CD4-positive, alpha-beta memory T cell (primary cell): ENCODE measurements at regions not wholly inside any gene's neighbourhood (a gene's known extent, or its start where the extent isn't known, plus 50 kb on each side); places are given as distances from the start of the nearest gene placed in this dataset.

Experiments used
- CTCF ChIA-PET: fragments of 350-600 bp; sonication (Branson Sonifier 250); formaldehyde crosslinking; loops from one replicate; lab custom pipeline; 2021; ENCODE audit warnings: inconsistent platforms; ENCODE audit not compliant: partially characterized antibody; lab: Charles Lee
- POLR2A ChIA-PET: fragments of 350-600 bp; sonication (Branson Sonifier 250); formaldehyde crosslinking; loops from one replicate; lab custom pipeline; 2021; ENCODE audit not compliant: partially characterized antibody; lab: Charles Lee
- DNase-seq, 5 donors: peaks; one replicate each; pipeline versions ENCODE4 v3.0.0 to v3.0.0-alpha.2; 2020 to 2022; ENCODE audit warnings: mixed read lengths in 1 of 5
- H3K27ac ChIP-seq: one replicate; pipeline ENCODE4 v1.7.0; 2013; ENCODE audit warnings: low read depth, low read length
- H3K27me3 ChIP-seq: 2 replicates; pipeline ENCODE4 v1.7.0; 2013; ENCODE audit warnings: mild to moderate bottlenecking, low read length, moderate library complexity; ENCODE audit not compliant: insufficient read depth
- H3K36me3 ChIP-seq: 2 replicates; pipeline ENCODE4 v1.7.0; 2013; ENCODE audit warnings: mild to moderate bottlenecking, low read length, moderate library complexity; ENCODE audit not compliant: insufficient read depth
- H3K4me1 ChIP-seq: 2 replicates; pipeline ENCODE4 v1.7.0; 2013; ENCODE audit warnings: mild to moderate bottlenecking, low read length, moderate library complexity; ENCODE audit not compliant: insufficient read depth
- H3K4me3 ChIP-seq, 2 donors: one replicate each; pipeline ENCODE4 v1.7.0; 2013; ENCODE audit warnings: low read length in 2 of 2, mild to moderate bottlenecking in 1 of 2
- H3K9me3 ChIP-seq, 2 donors: one replicate each; pipeline ENCODE4 v1.7.0; 2013; ENCODE audit warnings: low read length in 2 of 2, control low read depth in 1 of 2; ENCODE audit not compliant: control insufficient read depth in 1 of 2
- H3K27ac Mint-ChIP-seq, 7 donors: one replicate each; pipeline ENCODE4 v1.8.0; 2020 to 2021; ENCODE audit warnings: mixed read lengths in 7 of 7, mild to moderate bottlenecking in 6 of 7, inconsistent platforms in 3 of 7, moderate library complexity in 3 of 7
- H3K27me3 Mint-ChIP-seq, 2 donors: one replicate each; pipeline ENCODE4 v1.8.0; 2020 to 2021; ENCODE audit warnings: mixed read lengths in 2 of 2
- H3K36me3 Mint-ChIP-seq, 2 donors: one replicate each; pipeline ENCODE4 v1.8.0; 2020 to 2021; ENCODE audit warnings: mixed read lengths in 2 of 2, inconsistent platforms in 1 of 2, mild to moderate bottlenecking in 1 of 2
- H3K4me1 Mint-ChIP-seq, 4 donors: one replicate each; pipeline ENCODE4 v1.8.0; 2020 to 2021; ENCODE audit warnings: mixed read lengths in 4 of 4, mild to moderate bottlenecking in 1 of 4
- H3K4me3 Mint-ChIP-seq, 8 donors: one replicate each; pipeline ENCODE4 v1.8.0; 2020 to 2021; ENCODE audit warnings: mixed read lengths in 8 of 8, mild to moderate bottlenecking in 7 of 8, moderate library complexity in 6 of 8, inconsistent platforms in 3 of 8
- H3K9me3 Mint-ChIP-seq, 8 donors: one replicate each; pipeline ENCODE4 v1.8.0; 2020 to 2021; ENCODE audit warnings: mixed read lengths in 8 of 8, mild to moderate bottlenecking in 5 of 8, inconsistent platforms in 3 of 8, moderate library complexity in 1 of 8
- intact Hi-C: fragments of 100-400 bp; cut with micrococcal nuclease; formaldehyde crosslinking; loops from one replicate; pipeline ENCODE4 v1.15.1; 2023

- Mint-ChIP-seq H3K4me1 (no peaks in the 10 kb centered on the region), H3K36me3 (no peaks in the 10 kb centered on the region)
Observed at GRCh38 chr12:84807249-84807648, 105.3 kb downstream of the SLC6A15 start.

GRCh38 chr12:84805474-84805858 lies 107.1 kb downstream of the SLC6A15 start:
- ChIA-PET CTCF (no interaction called here), POLR2A (no interaction called here)
- Histone ChIP-seq H3K27me3 (no peaks in the 10 kb centered on the region), H3K36me3 (no peaks in the 10 kb centered on the region), H3K4me3 (no peak overlapping the region), H3K27ac (no peak overlapping the region), H3K9me3 (no peaks in the 10 kb centered on the region), H3K4me1 (no peaks in the 10 kb centered on the region)
- H3K9me3 Mint-ChIP-seq, result peaks cover 0 to 2% (median 0%) of the 10 kb centered on the region in 8 donors
- no peak overlapping the region for H3K4me3 Mint-ChIP-seq
- no peak overlapping the region for H3K27ac Mint-ChIP-seq
- no peaks in the 10 kb centered on the region for H3K36me3 Mint-ChIP-seq
- intact Hi-C loops, result no loop called here
- DNase-seq, result no peak
- no peaks in the 10 kb centered on the region for H3K4me1 Mint-ChIP-seq
- H3K27me3 Mint-ChIP-seq, result no peaks in the 10 kb centered on the region

More at GRCh38 chr12:84807249-84807648, 105.3 kb downstream of the SLC6A15 start:
- no peak overlapping the region for H3K4me3 Mint-ChIP-seq
- intact Hi-C loops, result no loop called here
- Histone ChIP-seq H3K36me3 (no peaks in the 10 kb centered on the region), H3K9me3 (no peaks in the 10 kb centered on the region), H3K4me1 (no peaks in the 10 kb centered on the region), H3K4me3 (no peak overlapping the region), H3K27me3 (no peaks in the 10 kb centered on the region), H3K27ac (no peak overlapping the region)
- CTCF ChIA-PET, result no interaction called here
- POLR2A ChIA-PET, result no interaction called here
- H3K27me3 Mint-ChIP-seq, result no peaks in the 10 kb centered on the region
- no peaks in the 10 kb centered on the region for H3K9me3 Mint-ChIP-seq
- no peak for DNase-seq
- no peak overlapping the region for H3K27ac Mint-ChIP-seq

DNA sequence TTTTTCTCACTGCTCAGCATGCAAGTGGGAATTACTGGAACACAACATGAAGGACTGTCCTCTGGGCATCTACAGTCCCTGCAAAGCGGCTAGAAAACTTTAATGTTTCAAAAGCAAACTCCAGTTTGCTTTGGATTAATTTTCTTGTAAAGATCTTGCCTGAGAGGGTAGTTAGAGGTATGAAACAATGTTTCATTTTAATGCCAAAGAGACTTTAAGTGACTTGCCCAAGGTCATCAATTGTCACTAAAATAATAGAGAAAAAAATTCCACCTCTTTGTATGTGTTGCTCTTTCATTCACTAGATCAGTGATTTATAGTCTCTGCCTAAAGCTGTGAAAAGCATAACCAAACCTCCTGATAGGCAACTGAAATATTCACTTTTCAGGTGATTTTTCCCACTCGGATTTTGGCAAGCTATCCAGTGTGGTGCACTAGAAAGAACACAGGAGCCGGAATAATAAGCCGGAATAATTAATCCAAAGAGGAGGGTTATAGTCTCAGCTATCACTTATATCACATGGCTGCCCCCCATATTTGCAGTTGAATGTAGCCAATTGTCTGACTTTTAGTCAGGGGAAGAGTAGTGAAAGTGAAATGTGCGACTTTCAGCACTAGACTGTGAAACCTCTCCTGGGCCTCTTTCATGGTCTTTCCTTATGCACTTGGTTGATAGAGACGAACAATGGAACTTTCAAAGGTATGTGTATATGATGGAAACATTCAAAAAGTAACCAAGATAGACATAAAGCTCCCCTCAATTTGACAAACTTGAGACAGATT lies 107.7 kb downstream of the SLC6A15 start:
- no peaks in the 10 kb centered on the region for H3K4me1 Mint-ChIP-seq
- H3K27ac Mint-ChIP-seq, result no peak overlapping the region
- DNase-seq, result no peak
- POLR2A ChIA-PET, result no interaction called here
- no peaks in the 10 kb centered on the region for H3K9me3 ChIP-seq
- no peaks in the 10 kb centered on the region for H3K27me3 Mint-ChIP-seq
- H3K36me3 Mint-ChIP-seq, result no peaks in the 10 kb centered on the region
- CTCF ChIA-PET, result no interaction called here
- H3K4me3 ChIP-seq, result no peak overlapping the region
- no peaks in the 10 kb centered on the region for H3K4me1 ChIP-seq
- intact Hi-C loops, result no loop called here
- no peaks in the 10 kb centered on the region for H3K36me3 ChIP-seq
- peaks cover 0 to 2% (median 0%) of the 10 kb centered on the region in 8 donors for H3K9me3 Mint-ChIP-seq
- no peak overlapping the region for H3K4me3 Mint-ChIP-seq
- H3K27me3 ChIP-seq, result no peaks in the 10 kb centered on the region
- H3K27ac ChIP-seq, result no peak overlapping the region

- H3K4me1 Mint-ChIP-seq, result no peaks in the 10 kb centered on the region
- no peak for DNase-seq
- H3K27ac Mint-ChIP-seq, result no peak overlapping the region
- no peaks in the 10 kb centered on the region for H3K9me3 ChIP-seq
- H3K4me1 ChIP-seq, result no peaks in the 10 kb centered on the region
- peaks cover 0 to 2% (median 0%) of the 10 kb centered on the region in 8 donors for H3K9me3 Mint-ChIP-seq
- CTCF ChIA-PET, result no interaction called here
- H3K4me3 Mint-ChIP-seq, result no peak overlapping the region
- POLR2A ChIA-PET, result no interaction called here
- H3K36me3 ChIP-seq, result no peaks in the 10 kb centered on the region
- no peaks in the 10 kb centered on the region for H3K27me3 Mint-ChIP-seq
- no peaks in the 10 kb centered on the region for H3K36me3 Mint-ChIP-seq
- no peak overlapping the region for H3K27ac ChIP-seq
- no peak overlapping the region for H3K4me3 ChIP-seq
- intact Hi-C loops, result no loop called here
- H3K27me3 ChIP-seq, result no peaks in the 10 kb centered on the region
Observed at GRCh38 chr12:84803661-84804060, 108.9 kb downstream of the SLC6A15 start.

DNA sequence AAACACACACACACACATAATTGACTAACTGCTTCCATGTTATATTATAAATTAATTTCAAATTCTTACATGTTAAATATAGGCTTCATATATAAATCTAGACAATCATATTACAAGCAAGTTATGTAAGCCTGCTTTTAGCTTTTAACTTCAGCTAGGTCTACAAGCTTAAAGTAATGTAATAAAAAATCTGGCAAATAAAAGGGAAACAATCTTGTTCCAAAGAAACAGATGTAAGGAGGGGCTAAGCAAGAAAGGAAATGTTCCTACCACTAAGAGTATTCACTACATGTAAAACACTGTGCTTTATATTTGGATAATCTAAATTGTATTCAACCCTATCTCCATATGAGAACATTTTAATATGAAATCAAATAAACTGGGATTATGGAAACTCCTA lies 110.4 kb downstream of the SLC6A15 start:
- intact Hi-C loops, result no loop called here

DNA sequence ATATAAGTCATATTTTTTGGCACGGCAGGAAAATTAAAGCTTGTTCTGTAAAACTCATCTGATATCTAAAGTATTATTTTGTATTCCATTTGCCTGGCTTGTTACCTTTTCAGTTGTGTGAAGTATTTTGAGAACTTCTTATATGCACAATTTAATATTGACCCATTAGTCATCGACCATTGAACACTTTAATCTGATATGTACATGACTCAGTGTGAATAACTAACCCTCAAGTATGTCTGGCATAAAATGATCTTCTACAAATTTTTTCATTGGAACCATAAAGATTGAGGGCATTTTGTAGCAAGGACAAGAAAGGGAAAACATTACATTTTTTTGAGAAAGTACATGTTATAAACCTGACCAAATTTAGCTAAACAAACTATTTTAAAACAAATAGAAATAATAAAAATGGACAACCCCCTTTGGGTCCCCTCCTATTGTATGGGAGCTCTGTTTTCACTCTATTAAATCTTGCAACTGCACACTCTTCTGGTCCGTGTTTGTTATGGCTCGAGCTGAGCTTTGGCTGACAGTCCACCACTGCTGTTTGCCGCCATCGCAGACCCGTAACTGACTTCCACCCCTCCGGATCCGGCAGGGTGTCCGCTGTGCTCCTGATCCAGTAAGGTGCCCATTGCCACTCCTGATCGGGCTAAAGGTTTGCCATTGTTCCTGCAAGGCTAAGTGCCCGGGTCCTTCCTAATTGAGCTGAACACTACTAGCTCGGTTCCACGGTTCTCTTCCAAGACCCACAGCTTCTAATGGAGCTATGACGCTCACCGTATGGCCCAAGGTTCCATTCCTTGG lies 118.8 kb downstream of the SLC6A15 start:
- POLR2A ChIA-PET, result no interaction called here
- Histone ChIP-seq H3K36me3 (no peaks in the 10 kb centered on the region), H3K4me1 (no peaks in the 10 kb centered on the region), H3K9me3 (no peaks in the 10 kb centered on the region), H3K27ac (no peak overlapping the region), H3K27me3 (no peaks in the 10 kb centered on the region), H3K4me3 (no peak overlapping the region)
- H3K4me1 Mint-ChIP-seq, result no peaks in the 10 kb centered on the region
- intact Hi-C loops, result no loop called here
- no peaks in the 10 kb centered on the region for H3K9me3 Mint-ChIP-seq
- no peak overlapping the region for H3K27ac Mint-ChIP-seq
- H3K36me3 Mint-ChIP-seq, result no peaks in the 10 kb centered on the region
- CTCF ChIA-PET, result no interaction called here
- DNase-seq, result no peak
- H3K27me3 Mint-ChIP-seq, result no peaks in the 10 kb centered on the region
- no peak overlapping the region for H3K4me3 Mint-ChIP-seq

More for the DNA sequence above, 110.4 kb downstream of the SLC6A15 start:
- Mint-ChIP-seq H3K27me3 (no peaks in the 10 kb centered on the region), H3K27ac (no peak overlapping the region), H3K4me3 (no peak overlapping the region), H3K36me3 (no peaks in the 10 kb centered on the region), H3K9me3 (peaks cover 0 to 2% (median 0%) of the 10 kb centered on the region in 8 donors), H3K4me1 (no peaks in the 10 kb centered on the region)
- Histone ChIP-seq H3K9me3 (no peaks in the 10 kb centered on the region), H3K4me1 (no peaks in the 10 kb centered on the region), H3K27me3 (no peaks in the 10 kb centered on the region), H3K36me3 (no peaks in the 10 kb centered on the region), H3K4me3 (no peak overlapping the region), H3K27ac (no peak overlapping the region)
- CTCF ChIA-PET, result no interaction called here
- POLR2A ChIA-PET, result no interaction called here
- no peak for DNase-seq

GRCh38 chr12:84791444-84791843 lies 121.2 kb downstream of the SLC6A15 start:
- H3K27ac Mint-ChIP-seq, result no peak overlapping the region
- H3K36me3 Mint-ChIP-seq, result no peaks in the 10 kb centered on the region
- ChIA-PET POLR2A (no interaction called here), CTCF (no interaction called here)
- H3K9me3 ChIP-seq, result no peaks in the 10 kb centered on the region
- no peak overlapping the region for H3K4me3 Mint-ChIP-seq
- H3K27me3 Mint-ChIP-seq, result no peaks in the 10 kb centered on the region
- H3K27me3 ChIP-seq, result no peaks in the 10 kb centered on the region
- no peak overlapping the region for H3K4me3 ChIP-seq
- no peaks in the 10 kb centered on the region for H3K4me1 ChIP-seq
- no peak for DNase-seq
- intact Hi-C loops, result no loop called here
- H3K9me3 Mint-ChIP-seq, result no peaks in the 10 kb centered on the region
- no peaks in the 10 kb centered on the region for H3K4me1 Mint-ChIP-seq
- H3K36me3 ChIP-seq, result no peaks in the 10 kb centered on the region
- no peak overlapping the region for H3K27ac ChIP-seq
